ENCODE measurements at regions not wholly inside any gene's neighbourhood (a gene's known extent, or its start where the extent isn't known, plus 50 kb on each side); places are given as distances from the start of the nearest gene placed in this dataset.

- TF ChIP-seq, protein P1, sequence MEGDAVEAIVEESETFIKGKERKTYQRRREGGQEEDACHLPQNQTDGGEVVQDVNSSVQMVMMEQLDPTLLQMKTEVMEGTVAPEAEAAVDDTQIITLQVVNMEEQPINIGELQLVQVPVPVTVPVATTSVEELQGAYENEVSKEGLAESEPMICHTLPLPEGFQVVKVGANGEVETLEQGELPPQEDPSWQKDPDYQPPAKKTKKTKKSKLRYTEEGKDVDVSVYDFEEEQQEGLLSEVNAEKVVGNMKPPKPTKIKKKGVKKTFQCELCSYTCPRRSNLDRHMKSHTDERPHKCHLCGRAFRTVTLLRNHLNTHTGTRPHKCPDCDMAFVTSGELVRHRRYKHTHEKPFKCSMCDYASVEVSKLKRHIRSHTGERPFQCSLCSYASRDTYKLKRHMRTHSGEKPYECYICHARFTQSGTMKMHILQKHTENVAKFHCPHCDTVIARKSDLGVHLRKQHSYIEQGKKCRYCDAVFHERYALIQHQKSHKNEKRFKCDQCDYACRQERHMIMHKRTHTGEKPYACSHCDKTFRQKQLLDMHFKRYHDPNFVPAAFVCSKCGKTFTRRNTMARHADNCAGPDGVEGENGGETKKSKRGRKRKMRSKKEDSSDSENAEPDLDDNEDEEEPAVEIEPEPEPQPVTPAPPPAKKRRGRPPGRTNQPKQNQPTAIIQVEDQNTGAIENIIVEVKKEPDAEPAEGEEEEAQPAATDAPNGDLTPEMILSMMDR (IDR thresholded peaks at IDR 0.05; ENCODE audit: insufficient read depth, low read length, poor library complexity, severe bottlenecking): no peak
- no peak for TF ChIP-seq EZH2phosphoT487 (conservative IDR thresholded peaks at IDR 0.05; ENCODE audit: low read length)
Measured at GRCh38 chr3:5055357-5056110, 66.6 kb upstream of the ARL8B start.

Data from SU-DHL-6 (cell line).